Fibroblast of skin of left biceps (primary cell): ENCODE measurements at regions not wholly inside any gene's neighbourhood (a gene's known extent, or its start where the extent isn't known, plus 50 kb on each side); places are given as distances from the start of the nearest gene placed in this dataset.
A peak's percentile ranks its signal among the peaks of the same experiment; 100 is the strongest.

ENCODE experiments used
- DNase-seq, 2 experiments: peaks; one replicate each; pipeline ENCODE4 v3.0.0-alpha.2; 2013; ENCODE audit warnings: low read depth in 2 of 2

GRCh38 chr21:17981060-17981740, 162.0 kb upstream of the C21orf91 start:
- DNase-seq: no peak

GRCh38 chr21:17979763-17980162, 160.6 kb upstream of the C21orf91 start:
- no peak for DNase-seq

GRCh38 chr21:17978895-17979294, 159.7 kb upstream of the C21orf91 start:
- DNase-seq: no peak

GRCh38 chr21:17976691-17977090, 157.5 kb upstream of the C21orf91 start:
- DNase-seq: no peak

- no peak for DNase-seq
Observed at GRCh38 chr21:17976139-17976538, 157.0 kb upstream of the C21orf91 start.

GRCh38 chr21:17967319-17967718, 148.2 kb upstream of the C21orf91 start:
- no peak for DNase-seq

GRCh38 chr21:17964716-17965115, 145.6 kb upstream of the C21orf91 start:
- no peak for DNase-seq

DNA sequence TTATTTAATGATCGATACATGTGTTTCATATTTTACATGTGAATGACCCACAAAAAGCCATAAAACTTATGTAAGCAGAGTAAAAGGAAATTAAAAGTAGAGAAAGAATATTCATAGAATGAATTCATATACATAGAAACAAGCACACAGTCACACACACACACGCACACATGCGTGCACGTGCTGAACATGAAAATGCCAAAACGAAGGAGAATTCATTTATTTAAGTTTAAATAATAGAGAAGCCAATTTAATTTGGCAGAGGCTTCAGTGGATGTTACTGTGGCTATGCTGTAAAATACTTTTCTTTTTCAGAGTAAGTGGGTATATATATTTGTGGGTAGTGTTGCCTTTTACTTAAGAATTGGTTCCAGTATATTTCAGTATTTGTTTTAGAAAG, 145.0 kb upstream of the C21orf91 start:
- DNase-seq: no peak

DNA sequence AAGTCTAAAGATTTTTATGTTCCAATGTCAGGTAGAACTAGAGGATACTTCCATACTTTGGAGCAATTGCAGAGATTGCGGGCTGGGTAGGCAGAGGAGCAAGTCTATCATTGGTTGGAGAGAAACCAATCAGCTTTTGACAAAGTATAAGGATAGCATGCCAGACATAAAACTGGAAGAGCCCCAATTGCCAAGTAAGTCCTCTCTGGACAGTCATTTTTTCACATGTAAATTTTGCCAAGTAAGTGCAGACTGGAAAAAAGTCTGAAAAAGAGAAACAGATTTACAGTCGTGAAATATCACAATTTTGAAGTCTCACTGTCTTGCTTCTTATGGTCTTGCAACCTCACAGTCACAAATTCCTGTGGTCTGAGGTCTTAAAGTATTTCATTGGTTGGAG, 131.4 kb upstream of the C21orf91 start:
- no peak for DNase-seq

DNA sequence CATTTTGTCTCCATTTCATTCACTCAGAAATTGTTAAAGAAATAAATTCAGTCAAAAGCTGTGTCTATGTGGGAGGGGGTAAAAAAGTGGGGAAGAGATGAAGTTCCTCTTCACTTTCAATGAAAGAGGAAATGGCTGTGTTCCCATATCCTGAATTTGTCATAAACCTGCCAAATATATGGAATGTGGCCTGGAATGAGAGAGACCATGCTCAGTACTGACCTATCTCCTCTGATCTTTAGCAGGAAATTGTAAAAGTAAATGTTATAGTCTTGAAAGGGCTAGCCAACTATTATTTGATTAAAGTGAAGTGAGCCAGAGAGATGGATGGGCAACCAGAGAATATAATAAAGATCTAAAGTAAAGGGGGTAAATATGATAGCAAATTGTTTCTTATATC, 130.3 kb upstream of the C21orf91 start:
- no peak for DNase-seq

DNA sequence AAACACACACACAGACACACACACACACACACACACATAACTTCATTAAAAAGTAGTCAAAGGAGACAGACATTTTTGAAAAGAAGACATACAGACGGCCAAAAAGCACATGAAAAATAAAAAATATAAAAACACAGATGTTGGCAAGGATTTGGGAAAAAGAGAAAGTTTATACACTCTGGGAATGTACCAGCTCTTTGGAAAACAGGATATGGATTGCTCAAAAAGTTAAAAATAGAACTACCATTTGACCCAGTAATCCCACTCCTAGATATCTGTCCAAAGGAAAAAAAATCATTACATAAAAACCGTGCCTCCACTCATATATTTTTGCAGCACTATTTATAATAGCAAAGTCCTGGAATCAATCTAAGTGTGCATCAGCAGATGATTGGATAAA, 128.4 kb upstream of the C21orf91 start:
- no peak for DNase-seq

GRCh38 chr21:17931080-17931479, 111.9 kb upstream of the C21orf91 start:
- DNase-seq: no peak

- no peak for DNase-seq
Observed at GRCh38 chr21:17930093-17930492, 110.9 kb upstream of the C21orf91 start.

- DNase-seq: no peak
Observed at GRCh38 chr21:17929510-17929909, 110.4 kb upstream of the C21orf91 start.

DNA sequence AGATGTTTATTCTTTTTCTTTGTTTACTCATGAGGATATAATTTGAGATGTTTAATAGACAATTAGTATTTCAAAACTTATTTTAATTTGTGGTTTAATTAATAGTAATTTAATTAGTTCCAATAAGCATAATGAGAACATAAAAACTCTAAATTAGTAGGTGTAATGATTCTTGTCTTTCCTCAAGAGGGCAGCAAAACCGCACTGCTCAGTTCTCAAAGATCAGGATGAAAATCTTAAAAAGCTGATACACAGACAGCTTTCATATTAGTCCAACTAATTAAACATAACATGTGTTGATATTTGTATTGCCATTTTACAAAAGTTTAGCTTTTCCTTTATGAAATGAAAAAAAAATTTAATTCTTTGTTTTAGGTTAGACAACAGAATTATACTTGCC, 106.7 kb upstream of the C21orf91 start:
- no peak for DNase-seq

GRCh38 chr21:17925000-17925610, 105.9 kb upstream of the C21orf91 start:
- no peak for DNase-seq

- DNase-seq: peak; percentile 75 to 81
Observed at GRCh38 chr21:17921579-17922530, 102.7 kb upstream of the C21orf91 start.

- no peak for DNase-seq
Observed at GRCh38 chr21:17915976-17916375, 96.8 kb upstream of the C21orf91 start.

GRCh38 chr21:17911628-17912027, 92.5 kb upstream of the C21orf91 start:
- DNase-seq: no peak

- DNase-seq: peak in 1 of 2 experiments; percentile 44
Observed at GRCh38 chr21:17903929-17904639, 84.9 kb upstream of the C21orf91 start.

DNA sequence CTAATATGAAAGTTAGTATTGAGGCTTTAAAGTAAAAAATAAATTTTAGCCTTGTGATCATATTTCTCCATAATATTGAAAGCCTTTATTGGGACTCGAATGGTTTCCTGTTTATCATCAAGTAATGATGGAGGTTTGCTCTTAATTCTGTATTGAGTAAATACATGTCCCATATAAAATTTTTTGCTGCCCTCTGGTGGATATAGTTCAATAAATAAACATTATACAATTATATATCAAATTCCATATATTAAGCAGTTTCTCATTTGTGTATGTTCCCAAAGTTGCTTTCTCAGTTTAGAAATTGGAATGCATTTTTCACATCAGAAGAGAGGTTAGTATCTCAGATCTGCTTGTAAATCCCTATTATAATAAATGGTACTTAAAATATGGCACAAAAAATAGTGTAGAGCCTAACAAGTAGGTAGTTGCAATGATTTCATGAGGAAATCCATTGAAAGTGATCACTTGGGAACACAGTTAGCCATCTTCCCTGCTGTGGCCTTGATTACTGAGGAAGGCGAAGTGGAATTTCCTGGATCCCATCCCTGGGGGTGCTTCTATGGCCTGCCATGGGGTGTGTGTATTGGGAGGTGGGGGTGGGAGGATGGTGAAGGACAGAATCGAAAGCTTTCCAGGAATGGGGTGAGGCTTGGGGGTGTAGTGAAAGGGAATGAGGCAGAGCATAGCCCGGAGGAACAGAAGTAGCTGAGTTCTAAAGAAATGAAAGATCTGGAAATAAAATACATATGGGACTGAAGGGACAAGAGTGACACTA, 84.1 kb upstream of the C21orf91 start:
- no peak for DNase-seq
